ENCODE measurements at regions not wholly inside any gene's neighbourhood (a gene's known extent, or its start where the extent isn't known, plus 50 kb on each side); places are given as distances from the start of the nearest gene placed in this dataset.

DNA sequence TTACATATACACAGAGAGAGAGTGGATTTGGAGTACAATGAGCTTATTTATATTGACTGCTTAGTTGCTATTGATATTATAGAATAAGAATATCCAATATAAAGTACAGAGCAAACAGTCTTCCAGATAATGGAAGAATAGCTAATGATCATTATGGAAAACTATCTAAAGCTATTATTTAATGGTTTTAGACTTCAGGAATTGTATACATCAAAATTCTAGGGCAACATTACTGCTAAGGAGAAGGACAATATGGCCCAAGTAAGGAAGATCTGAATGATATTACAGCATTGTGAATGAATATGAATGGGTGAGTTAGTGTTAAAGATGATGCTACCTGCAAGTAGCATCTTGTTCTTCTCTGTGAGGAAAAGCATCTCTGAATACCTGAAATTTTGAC, 604.2 kb upstream of the PCDH20 start:
- intact Hi-C loops (cut with micrococcal nuclease) (loop anchor here (10.0 kb wide), 1 partner anchor 335 kb away; no protein-coding TSS in a partner anchor), dilution Hi-C loops (cut with MboI; ENCODE audit: extremely low pct_ligation_motif_present, low sequenced_read_pairs) (no loop called here)
- no peaks in the 10 kb centered on the region for H3K79me2 ChIP-seq (ENCODE audit: control insufficient read depth, insufficient read depth, low read length)
- H3K9ac ChIP-seq (replicated peaks; ENCODE audit: extremely low read depth, insufficient read depth, low read length), result no peak overlapping the region
- no peaks in the 10 kb centered on the region for H3K4me1 ChIP-seq (ENCODE audit: control insufficient read depth, extremely low read depth, insufficient read depth, low read length)
- POLR2A ChIA-PET, result no interaction called here
- no peak overlapping the region for H3K4me2 ChIP-seq (ENCODE audit: insufficient read depth, low read length)
- TF ChIP-seq EZH2 (IDR thresholded peaks at IDR 0.05; ENCODE audit: borderline replicate concordance, low read depth, low read length, severe bottlenecking) (no peak), JUN (IDR thresholded peaks at IDR 0.05; ENCODE audit: borderline replicate concordance, insufficient read depth, insufficient read length, low read depth) (no peak), POLR2A (IDR thresholded peaks at IDR 0.05; ENCODE audit: low read depth, low read length) (no peak), FOS (IDR thresholded peaks at IDR 0.05; ENCODE audit: borderline replicate concordance, insufficient read depth, low read length) (no peak), GATA2 (IDR thresholded peaks at IDR 0.05; ENCODE audit: insufficient read depth, insufficient read length, low read depth, low read length) (no peak), POLR2AphosphoS5 (IDR thresholded peaks at IDR 0.05; ENCODE audit: insufficient read depth, low read depth, low read length) (no peak), MYC (IDR thresholded peaks at IDR 0.05; ENCODE audit: low read depth, low read length) (no peak)
- TF ChIP-seq, protein P1, sequence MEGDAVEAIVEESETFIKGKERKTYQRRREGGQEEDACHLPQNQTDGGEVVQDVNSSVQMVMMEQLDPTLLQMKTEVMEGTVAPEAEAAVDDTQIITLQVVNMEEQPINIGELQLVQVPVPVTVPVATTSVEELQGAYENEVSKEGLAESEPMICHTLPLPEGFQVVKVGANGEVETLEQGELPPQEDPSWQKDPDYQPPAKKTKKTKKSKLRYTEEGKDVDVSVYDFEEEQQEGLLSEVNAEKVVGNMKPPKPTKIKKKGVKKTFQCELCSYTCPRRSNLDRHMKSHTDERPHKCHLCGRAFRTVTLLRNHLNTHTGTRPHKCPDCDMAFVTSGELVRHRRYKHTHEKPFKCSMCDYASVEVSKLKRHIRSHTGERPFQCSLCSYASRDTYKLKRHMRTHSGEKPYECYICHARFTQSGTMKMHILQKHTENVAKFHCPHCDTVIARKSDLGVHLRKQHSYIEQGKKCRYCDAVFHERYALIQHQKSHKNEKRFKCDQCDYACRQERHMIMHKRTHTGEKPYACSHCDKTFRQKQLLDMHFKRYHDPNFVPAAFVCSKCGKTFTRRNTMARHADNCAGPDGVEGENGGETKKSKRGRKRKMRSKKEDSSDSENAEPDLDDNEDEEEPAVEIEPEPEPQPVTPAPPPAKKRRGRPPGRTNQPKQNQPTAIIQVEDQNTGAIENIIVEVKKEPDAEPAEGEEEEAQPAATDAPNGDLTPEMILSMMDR (IDR thresholded peaks at IDR 0.05; ENCODE audit: extremely low read depth in 1 of 2, insufficient read depth in 1 of 2, low read depth in 1 of 2, low read length in 2 of 2), result no peak
- TF ChIP-seq, protein P2, sequence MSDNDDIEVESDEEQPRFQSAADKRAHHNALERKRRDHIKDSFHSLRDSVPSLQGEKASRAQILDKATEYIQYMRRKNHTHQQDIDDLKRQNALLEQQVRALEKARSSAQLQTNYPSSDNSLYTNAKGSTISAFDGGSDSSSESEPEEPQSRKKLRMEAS (IDR thresholded peaks at IDR 0.05; ENCODE audit: insufficient read depth, insufficient read length), result no peak
- no peak overlapping the region for H3K4me3 ChIP-seq (replicated peaks in 1 of 3; ENCODE audit: insufficient read depth in 1 of 3, low read depth in 1 of 3, low read length in 3 of 3)
- no peaks in the 10 kb centered on the region for H3K9me3 ChIP-seq (replicated peaks; ENCODE audit: control insufficient read depth, insufficient read depth, low read length)
- FAIRE-seq (no peak), DNase-seq (ENCODE audit: low read depth, low spot score) (no peak)
- H3K9me1 ChIP-seq (replicated peaks; ENCODE audit: control insufficient read depth, extremely low read depth, insufficient read depth, low read length), result no peaks in the 10 kb centered on the region
- H3K27ac ChIP-seq (ENCODE audit: insufficient read depth, low read depth, low read length), result no peak overlapping the region
- no peak overlapping the region for H2AFZ ChIP-seq (ENCODE audit: low read depth, low read length)
- no peaks in the 10 kb centered on the region for H3K27me3 ChIP-seq (ENCODE audit: control insufficient read depth in 2 of 2, insufficient read depth in 2 of 2, low read length in 2 of 2)
- CTCF ChIA-PET, result interaction anchor here (0.6 kb wide), 1 partner anchor 17 kb away, joined by 3 read pairs; no protein-coding TSS in a partner anchor
- H4K20me1 ChIP-seq (replicated peaks; ENCODE audit: control insufficient read depth, extremely low read depth, insufficient read depth, low read length), result no peaks in the 10 kb centered on the region
- no TSS peak for BruUV-seq (replicated peaks)
- no peaks in the 10 kb centered on the region for H3K36me3 ChIP-seq (ENCODE audit: control insufficient read depth in 2 of 2, extremely low read depth in 1 of 2, insufficient read depth in 2 of 2, low read length in 2 of 2)

Data from endothelial cell of umbilical vein (primary cell).